Loucy (cell line): ENCODE measurements at regions not wholly inside any gene's neighbourhood (a gene's known extent, or its start where the extent isn't known, plus 50 kb on each side); places are given as distances from the start of the nearest gene placed in this dataset.

Experiments
- H2AFZ ChIP-seq: fragments of 200-600 bp; sonication (generic); 2 replicates; pipeline ENCODE4 v1.6.0; 2016; ENCODE audit warnings: antibody characterized with exemption, mild to moderate bottlenecking, low read length, moderate library complexity
- H3F3A ChIP-seq: fragments of 200-600 bp; 2 replicates; pipeline ENCODE4 v1.6.0; 2016; ENCODE audit warnings: antibody characterized with exemption, low read depth, mild to moderate bottlenecking
- H3K27me3 ChIP-seq: fragments of 200-600 bp; sonication (generic); 2 replicates; pipeline ENCODE4 v1.6.1; 2014; ENCODE audit warnings: low read length, mild to moderate bottlenecking; ENCODE audit not compliant: insufficient read depth, poor library complexity, severe bottlenecking
- H3K36me3 ChIP-seq: fragments of 200-600 bp; sonication (generic); 2 replicates; pipeline ENCODE4 v1.6.1; 2016; ENCODE audit warnings: low read length; ENCODE audit not compliant: insufficient read depth
- H3K4me1 ChIP-seq: fragments of 200-600 bp; sonication (generic); 2 replicates; pipeline ENCODE4 v1.5.1; 2014; ENCODE audit warnings: low read length, mild to moderate bottlenecking; ENCODE audit not compliant: insufficient read depth, poor library complexity, severe bottlenecking
- H3K4me2 ChIP-seq: fragments of 200-600 bp; sonication (generic); 2 replicates; pipeline ENCODE4 v1.6.0; 2014; ENCODE audit warnings: antibody characterized with exemption, low read length, low read depth, mild to moderate bottlenecking; ENCODE audit not compliant: poor library complexity, severe bottlenecking
- H3K4me3 ChIP-seq: fragments of 200-600 bp; sonication (generic); 2 replicates; pipeline ENCODE4 v1.5.1; 2014; ENCODE audit warnings: low read length, mild to moderate bottlenecking, mixed read lengths; ENCODE audit not compliant: poor library complexity, severe bottlenecking
- H3K79me2 ChIP-seq: fragments of 200-600 bp; sonication (generic); 2 replicates; pipeline ENCODE4 v1.6.1; 2014; ENCODE audit warnings: low read length; ENCODE audit not compliant: insufficient read depth
- H3K9ac ChIP-seq: fragments of 200-600 bp; sonication (generic); 2 replicates; pipeline ENCODE4 v1.6.0; 2014; ENCODE audit warnings: mild to moderate bottlenecking, low read depth, low read length, moderate library complexity; ENCODE audit not compliant: poor library complexity, severe bottlenecking
- H3K9me2 ChIP-seq: fragments of 200-600 bp; sonication (generic); replicated peaks from 2 replicates; pipeline ENCODE4 v1.6.1; 2016; ENCODE audit warnings: low read depth, low read length, mixed read lengths
- H3K9me3 ChIP-seq: fragments of 200-600 bp; sonication (generic); 2 replicates; pipeline ENCODE4 v1.6.1; 2014; ENCODE audit warnings: mild to moderate bottlenecking, antibody characterized with exemption, low read length, low read depth; ENCODE audit not compliant: insufficient read depth
- H4K20me1 ChIP-seq: fragments of 200-600 bp; sonication (generic); 2 replicates; pipeline ENCODE4 v1.6.0; 2014; ENCODE audit warnings: antibody characterized with exemption, low read length, mild to moderate bottlenecking; ENCODE audit not compliant: insufficient read depth, poor library complexity, severe bottlenecking
- EZH2phosphoT487 ChIP-seq: fragments of 200-600 bp; IDR thresholded peaks from 2 replicates; pipeline ENCODE4 v1.6.1; 2018; ENCODE audit warnings: antibody characterized with exemption, mild to moderate bottlenecking, moderate library complexity, borderline replicate concordance
- TF ChIP-seq, protein P1 (sequence below): fragments of 200-600 bp; sonication (generic); conservative IDR thresholded peaks from 2 replicates; pipeline ENCODE4 v1.5.1; 2014; ENCODE audit warnings: mild to moderate bottlenecking, antibody characterized with exemption, low read length

- no peak overlapping the region for H2AFZ ChIP-seq
- H3K9me2 ChIP-seq = no peaks in the 10 kb centered on the region
Observed at GRCh38 chr5:5046680-5047502, 93.2 kb upstream of the ADAMTS16 start.

DNA sequence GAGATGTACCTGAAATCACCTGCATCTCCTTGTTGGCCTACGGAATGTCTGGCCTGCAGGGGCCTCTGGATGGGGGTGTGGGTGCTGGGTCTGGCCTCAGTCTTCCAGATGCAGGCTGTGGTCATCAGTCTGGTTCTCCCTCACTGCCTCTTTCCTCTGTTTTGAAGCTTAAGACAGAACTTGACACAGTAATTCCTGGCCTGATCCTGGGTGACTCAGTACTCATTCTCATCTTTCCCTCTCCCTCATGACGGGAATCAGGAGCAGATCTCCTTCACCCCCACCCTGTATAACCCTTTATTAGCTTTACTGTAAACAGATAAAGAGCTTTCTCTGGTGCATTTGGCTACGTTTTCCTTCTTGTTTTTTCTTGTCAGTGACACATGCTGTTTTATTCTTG, 89.3 kb upstream of the ADAMTS16 start:
- no peaks in the 10 kb centered on the region for H3K9me2 ChIP-seq
- H3K36me3 ChIP-seq = no peaks in the 10 kb centered on the region
- H3K27me3 ChIP-seq = no peaks in the 10 kb centered on the region
- H2AFZ ChIP-seq = no peak overlapping the region
- H3K79me2 ChIP-seq = no peaks in the 10 kb centered on the region
- no peaks in the 10 kb centered on the region for H4K20me1 ChIP-seq
- H3K4me2 ChIP-seq = no peak overlapping the region
- no peak overlapping the region for H3K9ac ChIP-seq
- no peaks in the 10 kb centered on the region for H3K4me1 ChIP-seq
- H3K9me3 ChIP-seq = no peaks in the 10 kb centered on the region
- H3F3A ChIP-seq = no peaks in the 10 kb centered on the region
- H3K4me3 ChIP-seq = no peak overlapping the region
- TF ChIP-seq EZH2phosphoT487 = no peak
- TF ChIP-seq, protein P1, sequence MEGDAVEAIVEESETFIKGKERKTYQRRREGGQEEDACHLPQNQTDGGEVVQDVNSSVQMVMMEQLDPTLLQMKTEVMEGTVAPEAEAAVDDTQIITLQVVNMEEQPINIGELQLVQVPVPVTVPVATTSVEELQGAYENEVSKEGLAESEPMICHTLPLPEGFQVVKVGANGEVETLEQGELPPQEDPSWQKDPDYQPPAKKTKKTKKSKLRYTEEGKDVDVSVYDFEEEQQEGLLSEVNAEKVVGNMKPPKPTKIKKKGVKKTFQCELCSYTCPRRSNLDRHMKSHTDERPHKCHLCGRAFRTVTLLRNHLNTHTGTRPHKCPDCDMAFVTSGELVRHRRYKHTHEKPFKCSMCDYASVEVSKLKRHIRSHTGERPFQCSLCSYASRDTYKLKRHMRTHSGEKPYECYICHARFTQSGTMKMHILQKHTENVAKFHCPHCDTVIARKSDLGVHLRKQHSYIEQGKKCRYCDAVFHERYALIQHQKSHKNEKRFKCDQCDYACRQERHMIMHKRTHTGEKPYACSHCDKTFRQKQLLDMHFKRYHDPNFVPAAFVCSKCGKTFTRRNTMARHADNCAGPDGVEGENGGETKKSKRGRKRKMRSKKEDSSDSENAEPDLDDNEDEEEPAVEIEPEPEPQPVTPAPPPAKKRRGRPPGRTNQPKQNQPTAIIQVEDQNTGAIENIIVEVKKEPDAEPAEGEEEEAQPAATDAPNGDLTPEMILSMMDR = no peak

More at GRCh38 chr5:5046680-5047502, 93.2 kb upstream of the ADAMTS16 start:
- H3K27me3 ChIP-seq = no peaks in the 10 kb centered on the region
- H3K9ac ChIP-seq = no peak overlapping the region
- H4K20me1 ChIP-seq = no peaks in the 10 kb centered on the region
- H3K4me1 ChIP-seq = no peaks in the 10 kb centered on the region
- H3K9me3 ChIP-seq = no peaks in the 10 kb centered on the region
- no peak overlapping the region for H3K4me3 ChIP-seq
- TF ChIP-seq, protein P1 = no peak
- no peak for TF ChIP-seq EZH2phosphoT487
- H3K79me2 ChIP-seq = no peaks in the 10 kb centered on the region
- no peaks in the 10 kb centered on the region for H3F3A ChIP-seq
- no peak overlapping the region for H3K4me2 ChIP-seq
- H3K36me3 ChIP-seq = no peaks in the 10 kb centered on the region

- Histone ChIP-seq H3K36me3 (no peaks in the 10 kb centered on the region), H3K27me3 (no peaks in the 10 kb centered on the region), H3K4me2 (no peak overlapping the region), H3K4me3 (no peak overlapping the region), H3K79me2 (no peaks in the 10 kb centered on the region), H3F3A (no peaks in the 10 kb centered on the region), H3K9ac (no peak overlapping the region), H4K20me1 (no peaks in the 10 kb centered on the region), H3K9me2 (no peaks in the 10 kb centered on the region), H3K4me1 (no peaks in the 10 kb centered on the region), H2AFZ (no peak overlapping the region), H3K9me3 (no peaks in the 10 kb centered on the region; the same call in 1 of the 2 replicates)
- TF ChIP-seq EZH2phosphoT487 = no peak
- TF ChIP-seq, protein P1 = no peak
Observed at GRCh38 chr5:5055712-5056111, 84.4 kb upstream of the ADAMTS16 start.
